DOHH2 (cell line): ENCODE measurements at regions not wholly inside any gene's neighbourhood (a gene's known extent, or its start where the extent isn't known, plus 50 kb on each side); places are given as distances from the start of the nearest gene placed in this dataset.

Experiments
- H3F3A ChIP-seq: fragments of 200-600 bp; sonication (generic), shearing (Covaris generic); 2 replicates; pipeline ENCODE4 v1.6.0; 2016; ENCODE audit warnings: antibody characterized with exemption, mild to moderate bottlenecking; ENCODE audit not compliant: control insufficient read depth, insufficient read depth
- H3K27ac ChIP-seq: fragments of 200-600 bp; sonication (generic); 2 replicates; pipeline ENCODE4 v1.5.1; 2014; ENCODE audit warnings: low read depth, mild to moderate bottlenecking, low read length, moderate library complexity
- H3K27me3 ChIP-seq: fragments of 200-600 bp; sonication (generic); 2 replicates; pipeline ENCODE4 v1.6.1; 2014; ENCODE audit warnings: mild to moderate bottlenecking, low read length, mixed read lengths; ENCODE audit not compliant: control insufficient read depth
- H3K36me3 ChIP-seq: fragments of 200-600 bp; sonication (generic); 2 replicates; pipeline ENCODE4 v1.6.1; 2014; ENCODE audit warnings: mild to moderate bottlenecking, low read length, moderate library complexity, mixed read lengths; ENCODE audit not compliant: control insufficient read depth
- H3K4me1 ChIP-seq: fragments of 200-600 bp; sonication (generic); 2 replicates; pipeline ENCODE4 v1.6.1; 2014; ENCODE audit warnings: mild to moderate bottlenecking, low read length, mixed read lengths; ENCODE audit not compliant: control insufficient read depth
- H3K4me2 ChIP-seq: fragments of 200-600 bp; sonication (generic); 2 replicates; pipeline ENCODE4 v1.6.0; 2014; ENCODE audit warnings: mild to moderate bottlenecking, low read length, moderate library complexity
- H3K4me3 ChIP-seq: fragments of 200-600 bp; sonication (generic); 2 replicates; pipeline ENCODE4 v1.5.1; 2014; ENCODE audit warnings: mild to moderate bottlenecking, low read length, mixed read lengths
- H3K79me2 ChIP-seq: fragments of 200-600 bp; sonication (generic); 2 replicates; pipeline ENCODE4 v1.6.1; 2014; ENCODE audit warnings: mild to moderate bottlenecking, low read length, mixed read lengths; ENCODE audit not compliant: control insufficient read depth
- H3K9me2 ChIP-seq: fragments of 200-600 bp; sonication (generic); replicated peaks from 2 replicates; pipeline ENCODE4 v1.6.1; 2014; ENCODE audit warnings: mild to moderate bottlenecking, low read length, mixed read lengths; ENCODE audit not compliant: control insufficient read depth
- H3K9me3 ChIP-seq: fragments of 200-600 bp; sonication (generic); 2 replicates; pipeline ENCODE4 v1.6.1; 2014; ENCODE audit warnings: antibody characterized with exemption, low read length, mixed read lengths; ENCODE audit not compliant: control insufficient read depth, insufficient read depth
- H4K20me1 ChIP-seq: fragments of 200-600 bp; sonication (generic); 2 replicates; pipeline ENCODE4 v1.6.0; 2014; ENCODE audit warnings: low read depth, mild to moderate bottlenecking, antibody characterized with exemption, low read length, moderate library complexity; ENCODE audit not compliant: control insufficient read depth, insufficient read depth
- EZH2phosphoT487 ChIP-seq: fragments of 200-600 bp; sonication (generic); IDR thresholded peaks from 2 replicates; pipeline ENCODE4 v1.6.1; 2017; ENCODE audit warnings: borderline replicate concordance, mild to moderate bottlenecking, antibody characterized with exemption, low read length, moderate library complexity, mixed read lengths
- TF ChIP-seq, protein P1 (sequence below): fragments of 200-600 bp; sonication (generic); IDR thresholded peaks from one replicate; pipeline ENCODE4 v1.5.1; 2014; ENCODE audit warnings: antibody characterized with exemption, mild to moderate bottlenecking, low read depth, low read length; ENCODE audit not compliant: poor library complexity, severe bottlenecking

DNA sequence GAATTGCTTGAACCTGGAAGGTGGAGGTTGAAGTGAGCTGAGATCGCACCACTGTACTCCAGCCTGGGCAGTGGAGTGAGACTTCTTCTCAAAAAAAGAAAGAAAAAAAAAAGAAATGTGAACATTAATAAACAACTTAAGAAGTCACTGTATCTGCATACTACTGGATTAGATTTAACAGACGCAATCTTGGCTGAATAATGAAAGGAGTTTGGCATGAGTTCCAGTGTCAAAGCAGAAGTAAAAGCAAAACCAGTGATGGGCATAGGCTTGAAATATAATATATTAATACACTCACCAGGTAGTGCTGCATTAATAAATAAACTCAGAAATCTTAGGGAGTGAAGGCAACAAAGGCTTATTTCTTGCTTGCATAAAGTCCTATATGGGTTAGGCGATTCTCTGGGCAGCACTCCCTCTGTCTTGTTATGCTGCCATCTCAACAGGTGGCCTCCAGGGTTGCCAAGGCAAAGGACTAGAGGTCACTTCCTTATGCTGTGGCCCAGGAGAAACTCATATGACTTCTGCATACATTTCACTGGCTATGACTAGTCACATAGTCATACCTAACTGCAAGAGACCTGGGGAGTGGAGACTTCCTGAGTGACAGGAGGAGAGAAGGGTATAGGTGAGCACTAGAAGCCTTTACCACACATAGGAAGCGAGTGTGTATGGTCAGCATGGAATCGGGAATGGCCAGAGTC is 296.2 kb upstream of the SPRED2 start:
- H3K79me2 ChIP-seq = no peaks in the 10 kb centered on the region
- no peak overlapping the region for H3K27ac ChIP-seq
- no peaks in the 10 kb centered on the region for H3K36me3 ChIP-seq
- H3K27me3 ChIP-seq = no peaks in the 10 kb centered on the region
- no peaks in the 10 kb centered on the region for H3K9me3 ChIP-seq
- H3K9me2 ChIP-seq = no peaks in the 10 kb centered on the region
- no peak overlapping the region for H3K4me3 ChIP-seq
- no peaks in the 10 kb centered on the region for H4K20me1 ChIP-seq
- H3K4me1 ChIP-seq = no peaks in the 10 kb centered on the region
- no peak for TF ChIP-seq EZH2phosphoT487
- TF ChIP-seq, protein P1, sequence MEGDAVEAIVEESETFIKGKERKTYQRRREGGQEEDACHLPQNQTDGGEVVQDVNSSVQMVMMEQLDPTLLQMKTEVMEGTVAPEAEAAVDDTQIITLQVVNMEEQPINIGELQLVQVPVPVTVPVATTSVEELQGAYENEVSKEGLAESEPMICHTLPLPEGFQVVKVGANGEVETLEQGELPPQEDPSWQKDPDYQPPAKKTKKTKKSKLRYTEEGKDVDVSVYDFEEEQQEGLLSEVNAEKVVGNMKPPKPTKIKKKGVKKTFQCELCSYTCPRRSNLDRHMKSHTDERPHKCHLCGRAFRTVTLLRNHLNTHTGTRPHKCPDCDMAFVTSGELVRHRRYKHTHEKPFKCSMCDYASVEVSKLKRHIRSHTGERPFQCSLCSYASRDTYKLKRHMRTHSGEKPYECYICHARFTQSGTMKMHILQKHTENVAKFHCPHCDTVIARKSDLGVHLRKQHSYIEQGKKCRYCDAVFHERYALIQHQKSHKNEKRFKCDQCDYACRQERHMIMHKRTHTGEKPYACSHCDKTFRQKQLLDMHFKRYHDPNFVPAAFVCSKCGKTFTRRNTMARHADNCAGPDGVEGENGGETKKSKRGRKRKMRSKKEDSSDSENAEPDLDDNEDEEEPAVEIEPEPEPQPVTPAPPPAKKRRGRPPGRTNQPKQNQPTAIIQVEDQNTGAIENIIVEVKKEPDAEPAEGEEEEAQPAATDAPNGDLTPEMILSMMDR = no peak
- H3K4me2 ChIP-seq = no peak overlapping the region
- H3F3A ChIP-seq = no peaks in the 10 kb centered on the region

DNA sequence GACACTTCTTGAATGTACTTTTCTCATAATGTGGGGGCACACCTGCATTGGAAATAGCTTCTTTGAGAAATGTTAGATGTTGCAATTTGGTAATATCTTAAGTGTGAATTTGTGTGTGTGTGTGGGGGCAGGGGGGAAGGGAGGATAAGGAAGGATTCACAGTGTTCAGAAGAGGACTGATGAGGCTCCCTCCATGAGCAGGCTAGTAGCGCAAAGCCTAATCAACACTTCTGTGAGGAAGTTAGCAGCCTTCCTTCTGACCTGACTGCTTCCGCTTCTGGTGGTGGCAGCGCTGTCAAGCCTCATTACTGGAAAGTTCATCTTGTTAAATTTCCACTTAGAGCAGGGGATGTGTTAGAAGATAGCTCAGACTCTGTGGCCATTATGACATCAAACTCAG is 295.4 kb upstream of the SPRED2 start:
- H3K27me3 ChIP-seq = no peaks in the 10 kb centered on the region
- H3K36me3 ChIP-seq = no peaks in the 10 kb centered on the region
- H3K9me3 ChIP-seq = no peaks in the 10 kb centered on the region
- no peak overlapping the region for H3K4me2 ChIP-seq
- no peak overlapping the region for H3K27ac ChIP-seq
- H3K4me3 ChIP-seq = no peak overlapping the region
- no peaks in the 10 kb centered on the region for H4K20me1 ChIP-seq
- no peaks in the 10 kb centered on the region for H3F3A ChIP-seq
- no peaks in the 10 kb centered on the region for H3K4me1 ChIP-seq
- TF ChIP-seq, protein P1 = no peak
- TF ChIP-seq EZH2phosphoT487 = no peak
- H3K9me2 ChIP-seq = no peaks in the 10 kb centered on the region
- no peaks in the 10 kb centered on the region for H3K79me2 ChIP-seq

DNA sequence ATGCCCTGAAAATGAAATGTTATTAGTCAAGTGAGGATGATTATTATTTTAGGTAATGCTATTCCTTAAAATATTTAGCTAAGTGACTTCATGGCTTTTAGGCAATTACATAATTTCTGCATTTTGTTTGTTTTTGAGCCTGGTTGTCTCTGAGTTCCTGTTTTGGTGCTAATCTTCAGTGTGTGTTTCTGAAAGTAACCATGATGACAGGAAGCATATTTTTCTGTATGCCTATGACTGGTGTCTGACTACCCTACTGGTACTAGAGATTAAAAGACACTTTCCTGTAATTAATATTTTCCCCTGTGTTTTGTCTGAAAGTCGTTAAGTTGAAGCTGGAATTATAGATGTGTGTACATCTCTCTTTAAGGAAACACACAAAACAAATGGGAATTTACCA is 295.0 kb upstream of the SPRED2 start:
- no peak overlapping the region for H3K27ac ChIP-seq
- H3K36me3 ChIP-seq = no peaks in the 10 kb centered on the region
- no peaks in the 10 kb centered on the region for H3K9me2 ChIP-seq
- H3K27me3 ChIP-seq = no peaks in the 10 kb centered on the region
- no peak overlapping the region for H3K4me3 ChIP-seq
- no peaks in the 10 kb centered on the region for H3K79me2 ChIP-seq
- H3K4me2 ChIP-seq = no peak overlapping the region
- no peaks in the 10 kb centered on the region for H3K9me3 ChIP-seq
- TF ChIP-seq EZH2phosphoT487 = no peak
- TF ChIP-seq, protein P1 = no peak
- H3F3A ChIP-seq = no peaks in the 10 kb centered on the region
- no peaks in the 10 kb centered on the region for H4K20me1 ChIP-seq
- no peaks in the 10 kb centered on the region for H3K4me1 ChIP-seq
